ENCODE measurements at regions not wholly inside any gene's neighbourhood (a gene's known extent, or its start where the extent isn't known, plus 50 kb on each side); places are given as distances from the start of the nearest gene placed in this dataset.

DNA sequence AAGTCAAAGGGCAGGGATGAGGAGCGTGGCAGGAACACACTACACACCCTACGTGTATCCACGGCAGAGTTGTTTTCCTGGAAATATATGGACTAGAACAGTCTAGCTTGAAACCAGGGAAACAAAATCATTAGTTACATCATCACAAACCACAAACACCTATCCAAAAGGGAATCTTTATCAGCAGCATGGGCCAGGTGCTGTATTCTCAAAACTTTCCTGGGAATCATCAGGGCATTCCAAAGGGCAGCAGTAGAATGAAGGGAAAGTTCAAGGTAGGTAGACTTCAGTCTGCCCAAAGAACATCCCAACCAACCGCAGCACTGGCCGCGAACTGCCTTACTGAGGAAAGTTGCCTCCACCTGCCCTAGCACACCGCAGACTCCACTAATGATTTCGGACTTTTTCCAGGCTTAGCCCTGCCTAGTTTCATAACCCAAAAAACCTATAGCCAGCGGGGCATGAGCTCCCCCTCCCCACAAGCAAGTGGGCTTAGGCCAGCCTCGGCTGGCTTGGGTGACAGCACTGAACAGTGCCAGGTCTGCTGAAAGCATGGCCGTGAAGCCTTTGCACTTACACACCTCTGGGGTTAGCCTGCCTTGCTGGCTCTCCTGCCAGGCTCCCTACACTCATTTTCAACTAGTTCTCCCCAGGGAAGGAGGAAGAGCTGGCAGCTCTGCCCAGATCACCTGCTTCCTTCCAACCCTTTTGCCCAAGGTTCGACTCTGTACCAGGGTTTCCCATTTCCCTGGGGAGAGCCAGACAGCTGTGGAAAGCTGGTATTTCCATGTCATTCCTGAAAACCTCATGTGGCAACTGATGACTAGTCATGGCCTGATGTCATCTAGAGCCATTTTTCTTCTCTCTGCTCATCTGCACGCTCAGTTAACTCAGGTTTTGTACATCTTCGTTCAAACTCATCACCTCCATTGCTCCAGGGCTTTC, 77.3 kb upstream of the UBAC2 start:
- no peak for DNase-seq (ENCODE audit: low spot score)

DNA sequence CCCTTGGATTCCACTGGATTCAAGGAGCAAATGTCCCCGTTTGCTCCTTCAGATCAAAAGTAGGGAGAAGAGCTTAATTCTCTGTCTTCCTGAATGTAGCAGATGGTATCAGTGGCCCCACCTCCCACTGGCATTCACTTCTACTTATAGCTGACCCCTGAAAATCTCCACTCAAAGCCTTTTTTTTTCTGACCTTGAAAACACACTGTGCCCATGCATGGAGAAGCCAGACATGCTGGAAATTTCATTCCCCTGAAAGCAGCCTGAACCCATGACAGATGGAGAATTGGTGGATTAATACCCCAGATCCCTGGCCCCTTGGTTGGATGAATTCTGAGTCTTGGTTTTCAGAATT, 76.6 kb upstream of the UBAC2 start:
- no peak for DNase-seq (ENCODE audit: low spot score)

DNA sequence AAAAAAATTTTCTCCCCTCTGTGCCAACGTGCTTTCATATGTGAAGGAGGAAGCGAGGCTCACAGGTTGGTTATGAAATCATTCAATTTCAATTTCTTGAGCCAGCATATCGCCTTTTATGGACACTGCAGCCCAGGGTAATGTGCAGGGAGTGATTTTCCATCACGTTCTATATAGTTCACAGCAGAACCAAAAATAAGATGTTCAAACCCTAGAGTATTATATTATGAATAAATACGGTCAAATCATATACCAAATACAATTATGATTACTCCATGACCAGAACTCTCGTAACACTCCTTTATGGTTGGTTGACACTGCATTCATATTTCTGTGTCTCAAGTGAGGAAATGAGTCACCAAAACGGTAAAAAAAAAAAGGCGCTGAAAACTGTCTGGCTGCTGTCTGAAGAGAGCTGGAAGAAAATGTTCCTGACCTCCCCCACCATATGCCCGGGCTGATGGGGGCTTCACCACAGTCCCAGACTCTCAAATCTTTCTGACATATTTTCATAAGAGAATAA, 75.8 kb upstream of the UBAC2 start:
- DNase-seq (ENCODE audit: low spot score) = no peak

DNA sequence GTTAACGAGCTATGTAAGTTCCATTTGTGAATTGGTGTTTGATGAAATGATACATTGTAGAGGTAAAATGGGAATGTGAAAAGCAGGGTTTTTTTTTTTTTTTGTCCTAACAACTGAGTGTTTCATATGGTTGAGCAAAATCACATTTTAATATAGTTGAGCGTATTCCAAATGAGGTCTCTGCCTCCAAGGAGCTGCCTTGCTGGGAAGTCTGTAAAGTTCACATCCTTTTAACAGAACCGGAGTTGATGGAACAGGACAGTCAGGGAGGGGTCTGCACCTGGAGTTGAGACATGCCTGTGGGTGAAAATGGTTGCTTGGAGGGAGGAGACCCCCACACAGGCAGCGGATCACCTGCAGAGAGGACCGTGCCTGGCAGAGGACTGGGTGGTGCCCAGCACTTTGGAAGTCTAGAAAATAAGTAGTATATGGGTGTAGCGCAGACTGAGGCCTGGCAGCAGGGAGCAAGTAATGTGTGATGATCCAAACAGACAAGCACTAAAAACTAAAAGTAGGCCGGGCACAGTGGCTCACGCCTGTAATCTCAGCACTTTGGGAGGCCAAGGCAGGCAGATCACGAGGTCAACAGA, 75.2 kb upstream of the UBAC2 start:
- DNase-seq (ENCODE audit: low spot score) = no peak

DNA sequence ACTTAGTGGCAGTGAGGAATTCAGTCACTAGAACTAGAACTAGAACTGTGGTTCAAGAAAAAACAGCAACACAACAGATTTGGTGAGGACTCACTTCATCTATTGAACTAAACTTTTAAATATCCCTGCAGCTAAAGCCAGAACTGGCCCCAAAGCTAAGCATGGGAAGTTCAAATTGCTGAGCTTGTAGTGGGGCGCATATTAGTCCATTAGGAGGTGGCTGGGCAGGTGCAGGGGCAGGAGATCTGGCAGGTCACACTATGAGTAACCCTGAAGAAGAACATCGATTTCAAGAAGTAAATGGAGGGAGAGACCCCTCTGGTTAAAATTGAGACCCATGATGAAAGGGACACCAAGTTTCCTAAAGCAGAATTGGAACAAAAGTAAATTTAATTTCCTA, 73.8 kb upstream of the UBAC2 start:
- no peak for DNase-seq (ENCODE audit: low spot score)

DNA sequence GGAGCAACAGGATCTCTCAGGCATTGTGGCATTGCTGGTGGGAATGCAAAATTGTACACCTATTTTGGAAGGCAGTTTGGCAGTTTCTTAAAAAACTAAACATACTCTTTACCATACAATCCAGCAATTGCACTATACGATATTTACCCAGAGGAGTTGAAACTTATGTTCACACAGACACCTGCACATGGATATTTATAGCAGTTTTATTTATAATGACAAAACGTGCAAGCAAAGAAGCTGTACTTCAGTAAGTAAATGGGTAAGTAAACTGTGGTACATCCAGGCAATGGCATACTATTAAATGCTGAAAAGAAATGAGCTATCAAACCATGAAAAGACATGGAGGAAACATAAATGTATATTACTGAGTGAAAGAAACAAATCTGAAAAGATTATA, 71.6 kb upstream of the UBAC2 start:
- DNase-seq (ENCODE audit: low spot score) = no peak

DNA sequence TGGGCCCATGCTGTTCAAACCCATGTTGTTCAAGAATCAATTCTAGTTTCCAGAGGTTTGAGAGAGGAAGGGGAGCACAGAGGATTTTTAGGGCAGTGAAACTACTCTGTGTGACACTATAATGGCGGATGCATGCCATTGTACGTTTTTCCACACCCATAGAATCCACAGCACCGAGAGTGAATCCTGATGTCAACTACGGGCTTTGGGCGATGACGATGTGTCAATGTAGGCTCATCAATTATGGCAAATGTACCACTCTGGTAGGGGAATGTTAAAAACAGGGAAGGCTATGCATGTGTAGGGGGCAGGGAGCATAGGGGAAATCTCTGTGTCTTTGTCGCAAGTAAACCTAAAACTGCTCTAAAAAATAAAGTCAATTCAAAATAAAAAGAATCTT, 70.7 kb upstream of the UBAC2 start:
- DNase-seq (ENCODE audit: low spot score) = no peak

DNA sequence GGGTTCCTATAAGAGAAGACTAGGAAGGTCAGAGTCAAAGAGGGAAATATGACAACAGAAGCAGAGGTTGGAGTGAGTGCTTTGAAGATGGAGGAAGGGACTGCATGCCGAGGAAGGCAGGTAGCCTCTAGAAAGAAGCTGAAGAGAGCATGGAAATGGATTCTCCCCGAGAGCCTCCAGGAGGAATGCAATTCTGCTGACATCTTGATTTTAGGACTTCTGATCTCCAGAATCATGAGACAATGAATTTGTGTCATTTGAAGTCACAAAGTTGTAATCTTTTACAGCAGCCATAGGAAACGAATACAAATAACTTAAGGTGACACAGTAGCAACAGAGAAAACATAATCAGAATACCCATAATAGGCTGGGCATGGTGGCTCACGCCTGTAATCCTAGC, 69.2 kb upstream of the UBAC2 start:
- DNase-seq (ENCODE audit: low spot score) = no peak

DNA sequence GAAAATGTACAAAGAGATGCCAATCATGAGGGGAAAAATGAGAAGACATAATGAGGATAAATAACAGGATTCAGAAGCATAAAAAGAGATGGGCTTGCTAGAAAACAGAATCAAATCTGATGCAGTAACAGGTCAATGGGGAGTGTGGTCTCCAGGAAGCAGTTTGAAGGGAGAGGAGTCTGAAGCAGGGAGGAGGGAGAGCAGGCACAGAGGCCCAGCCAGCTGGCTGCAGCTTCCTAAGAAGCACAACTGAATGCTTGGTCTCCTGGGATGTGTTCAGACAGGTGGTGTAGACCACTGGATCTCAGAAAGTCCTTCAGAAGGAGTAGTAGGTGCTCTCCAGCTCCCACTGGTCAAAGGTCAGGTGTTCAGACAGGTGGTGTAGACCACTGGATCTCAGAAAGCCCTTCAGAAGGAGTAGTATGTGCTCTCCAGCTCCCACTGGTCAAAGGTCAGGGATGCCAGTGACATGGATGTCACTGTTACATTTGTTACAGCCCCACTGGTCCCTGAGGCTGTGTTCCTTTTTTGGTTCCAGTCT, 68.3 kb upstream of the UBAC2 start:
- DNase-seq (ENCODE audit: low spot score) = no peak

DNA sequence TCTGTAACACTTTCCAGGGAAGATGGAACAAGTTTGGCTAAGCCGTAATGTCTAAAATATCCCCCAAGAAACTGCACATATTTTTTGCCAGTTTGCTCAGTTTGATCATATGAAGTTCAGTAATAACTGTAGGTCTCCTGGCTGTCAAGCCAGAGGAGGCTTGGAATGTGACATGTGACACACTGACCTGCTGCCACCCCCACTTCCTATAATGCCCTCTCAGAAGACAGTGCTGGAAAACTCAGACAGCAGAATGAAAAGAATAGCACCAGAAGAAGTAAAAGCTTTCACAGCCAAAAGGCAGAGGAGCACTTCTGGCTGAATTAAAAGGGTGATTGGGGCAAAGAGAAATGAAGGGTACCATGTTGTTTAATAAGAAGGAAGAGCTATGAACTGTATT, 67.4 kb upstream of the UBAC2 start:
- DNase-seq (ENCODE audit: low spot score) = no peak

DNA sequence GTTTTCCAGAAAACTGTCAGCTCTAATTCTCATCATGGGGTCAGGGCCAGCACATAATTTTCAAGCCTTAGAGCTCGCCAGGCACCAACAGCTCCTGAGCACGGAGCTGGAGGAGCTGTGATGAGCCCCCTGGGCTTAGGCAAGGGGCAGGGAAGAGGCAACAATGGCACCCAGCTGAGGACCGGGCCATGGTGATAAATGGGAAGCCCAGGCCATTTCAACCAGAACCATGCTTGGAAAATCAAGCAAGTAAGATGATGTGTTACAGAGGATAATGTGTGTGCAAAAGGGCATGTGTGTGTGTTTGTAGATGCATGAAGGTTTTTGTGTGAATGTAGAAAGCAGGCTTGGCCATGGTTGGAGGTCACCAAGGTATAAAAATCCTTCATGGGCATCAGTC, 66.8 kb upstream of the UBAC2 start:
- DNase-seq (ENCODE audit: low spot score) = no peak

DNA sequence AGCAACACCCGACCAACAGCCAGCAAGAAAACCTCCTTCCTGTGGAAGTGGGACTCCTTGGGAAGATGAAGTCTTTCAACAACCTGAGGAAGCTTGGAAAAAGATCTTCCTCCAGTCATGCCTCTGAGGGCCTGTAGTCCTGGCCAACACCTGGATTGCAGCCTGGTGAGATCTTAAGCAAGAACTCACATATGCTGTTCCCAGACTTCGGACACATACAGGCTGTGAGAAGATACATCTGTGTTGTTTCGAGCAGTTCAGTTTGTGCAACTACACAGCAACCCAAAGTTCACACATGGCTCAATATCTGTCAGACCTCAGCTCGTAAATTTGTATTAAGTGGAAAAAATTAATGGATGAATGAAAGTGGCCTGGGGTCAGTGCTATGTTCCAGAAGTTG, 65.1 kb upstream of the UBAC2 start:
- DNase-seq (ENCODE audit: low spot score) = no peak

DNA sequence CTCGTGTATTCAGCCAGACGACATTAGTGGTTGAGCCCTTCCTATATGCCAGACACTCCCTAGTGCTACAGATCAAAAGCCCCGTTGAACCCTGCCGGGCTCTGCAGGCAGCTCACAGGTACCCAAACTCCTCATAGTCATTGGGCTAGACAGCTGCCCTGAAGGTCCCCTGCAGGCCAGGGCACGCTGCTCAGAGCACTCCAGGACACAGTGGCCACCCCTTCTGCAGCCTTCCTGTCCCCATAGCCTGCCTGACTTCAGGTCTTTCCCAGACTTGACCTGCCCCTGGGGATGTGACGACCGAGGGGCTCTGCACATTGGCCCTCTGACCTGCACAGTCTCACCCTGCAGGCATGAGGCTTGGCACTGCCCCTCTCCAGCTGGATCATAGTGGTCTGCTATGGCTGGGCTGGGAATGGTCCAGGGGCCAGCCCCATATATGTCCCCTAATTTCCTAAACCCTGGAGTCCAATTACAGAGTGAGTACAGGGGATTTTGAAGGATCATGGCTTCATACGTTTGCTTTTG, 64.2 kb upstream of the UBAC2 start:
- DNase-seq (ENCODE audit: low spot score) = no peak

DNA sequence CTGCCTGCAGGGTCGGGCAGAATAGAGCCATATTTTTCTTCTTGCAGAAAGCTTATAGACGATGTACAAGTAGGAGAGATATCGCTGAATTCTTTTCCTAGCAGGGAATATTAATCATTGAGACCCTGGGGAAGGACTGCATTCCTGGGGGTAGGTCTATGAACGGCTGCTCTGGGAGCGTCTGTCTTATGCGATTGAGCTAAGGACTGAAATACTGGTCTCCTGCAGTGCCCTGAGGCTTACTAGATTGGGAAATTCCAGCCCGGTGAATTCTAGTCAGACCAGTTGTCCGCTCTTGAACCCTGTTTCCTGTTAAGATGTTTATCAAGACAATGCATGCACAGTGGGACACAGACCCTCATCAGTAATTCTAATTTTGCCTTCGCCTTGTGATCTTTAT, 59.8 kb upstream of the UBAC2 start:
- DNase-seq (ENCODE audit: low spot score) = no peak

DNA sequence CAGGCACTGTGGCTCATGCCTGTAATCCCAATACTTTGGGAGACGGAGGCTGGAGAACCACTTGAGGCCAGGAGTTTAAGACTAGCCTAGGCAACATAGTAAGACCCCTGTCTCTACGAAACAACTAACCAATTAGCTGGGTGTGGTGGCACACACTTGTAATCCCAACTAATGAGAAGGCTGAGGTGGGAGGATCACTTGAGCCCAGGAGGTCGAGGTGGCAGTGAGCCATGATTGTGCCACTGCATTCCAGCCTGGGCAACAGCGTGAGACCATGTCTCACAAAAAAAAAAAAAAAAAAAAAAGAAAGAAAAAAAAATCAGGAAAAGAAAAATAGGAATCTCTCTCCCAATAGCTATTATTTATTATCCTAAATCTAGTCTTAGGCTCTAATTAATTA, 56.8 kb upstream of the UBAC2 start:
- DNase-seq (ENCODE audit: low spot score) = no peak

DNA sequence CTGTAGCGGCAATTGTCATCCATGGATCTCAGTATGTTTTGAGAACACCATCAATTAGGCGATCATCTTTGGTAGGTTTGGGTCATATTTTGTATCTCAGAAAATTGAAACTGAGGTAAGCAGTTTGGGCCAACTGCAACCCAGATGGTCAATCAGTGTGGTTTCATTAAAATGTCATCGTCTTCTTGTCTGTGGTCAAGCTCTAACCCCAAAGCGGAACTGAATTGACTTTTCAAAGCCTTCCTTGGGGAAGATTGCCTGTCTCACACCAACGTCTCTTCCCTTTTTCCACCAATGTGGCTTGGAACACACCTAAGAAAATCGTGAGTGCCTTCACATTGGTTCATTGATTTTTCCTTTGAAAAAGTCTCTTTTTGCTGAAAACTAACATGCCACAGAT, 56.3 kb upstream of the UBAC2 start:
- no peak for DNase-seq (ENCODE audit: low spot score)

DNA sequence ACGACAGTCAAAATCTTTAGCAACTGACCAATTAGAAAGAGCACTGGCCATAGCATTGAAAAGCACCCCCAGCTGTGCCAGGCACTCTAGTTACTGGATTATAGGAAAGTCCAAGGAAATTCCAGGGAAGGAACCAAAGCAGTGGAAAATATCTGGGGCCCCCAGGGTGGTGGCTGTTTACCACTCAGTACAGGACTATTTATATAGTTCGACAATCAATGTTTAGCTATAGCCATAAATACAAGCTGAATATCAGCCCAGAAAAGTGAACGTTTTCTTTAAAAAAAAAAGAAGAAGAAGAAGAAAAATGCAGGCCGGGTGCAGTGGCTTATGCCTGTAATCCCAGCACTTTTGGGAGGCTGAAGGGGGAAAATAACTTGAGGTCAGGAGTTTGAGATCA, 55.2 kb upstream of the UBAC2 start:
- DNase-seq (ENCODE audit: low spot score) = no peak

DNA sequence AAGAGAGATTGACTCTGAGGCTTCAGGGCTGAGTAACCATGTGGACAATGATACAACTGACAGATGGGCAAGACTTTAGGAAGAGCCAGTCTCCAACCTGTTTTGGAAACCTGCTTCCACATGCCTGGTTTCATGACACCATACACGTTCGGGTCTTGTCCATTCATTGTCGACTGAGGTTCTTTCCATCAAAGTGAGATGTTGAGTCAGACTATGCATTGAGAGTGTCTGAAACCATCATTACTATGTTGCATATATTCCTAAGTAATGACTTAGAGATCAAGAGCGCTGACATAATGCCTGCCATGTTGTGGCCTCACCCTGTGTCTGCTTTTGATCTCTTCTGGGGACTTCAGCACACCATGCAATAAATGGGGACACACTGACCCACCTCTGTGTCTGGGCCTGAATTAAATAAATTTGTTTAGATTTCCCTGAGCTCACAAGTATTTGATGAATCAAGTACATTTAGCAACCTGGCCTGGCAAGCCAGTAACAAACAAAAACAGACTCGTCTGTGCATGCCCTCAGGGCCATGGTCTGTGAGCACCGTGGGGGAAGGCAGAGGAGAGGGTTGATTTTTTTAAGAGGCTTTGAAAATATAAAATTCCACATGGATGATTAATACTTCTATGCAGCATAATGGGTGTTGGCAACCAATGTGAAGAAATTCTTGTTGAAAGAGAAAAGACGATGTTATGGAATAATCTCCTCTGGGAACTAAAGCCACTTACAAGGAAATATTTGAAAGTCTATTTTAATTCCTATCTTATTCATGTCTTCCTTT, 49.9 kb upstream of the UBAC2 start:
- no peak for DNase-seq (ENCODE audit: low spot score)

All from left forelimb (tissue), 1 donor.